ENCODE measurements at regions not wholly inside any gene's neighbourhood (a gene's known extent, or its start where the extent isn't known, plus 50 kb on each side); places are given as distances from the start of the nearest gene placed in this dataset.

DNA sequence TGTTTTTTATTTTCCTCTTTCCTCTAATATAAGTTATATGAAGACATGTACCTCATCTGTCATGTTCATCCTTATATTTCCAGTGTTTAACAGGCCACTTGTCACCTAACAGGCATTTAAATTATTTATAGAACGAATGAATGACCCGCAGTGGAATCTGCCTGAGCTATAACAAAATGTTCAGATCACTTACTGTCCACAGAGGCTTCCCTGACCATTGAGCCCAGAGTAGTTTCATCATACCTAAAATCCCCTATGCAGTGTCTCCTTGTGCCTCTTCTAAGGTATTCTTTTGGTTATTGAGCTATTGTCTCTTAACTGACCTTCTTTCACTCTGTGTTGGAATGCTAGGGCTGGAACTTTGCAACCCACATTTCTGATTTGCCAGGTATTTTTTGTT lies 748.5 kb downstream of the NTRK3 start:
- TF ChIP-seq, protein P1, sequence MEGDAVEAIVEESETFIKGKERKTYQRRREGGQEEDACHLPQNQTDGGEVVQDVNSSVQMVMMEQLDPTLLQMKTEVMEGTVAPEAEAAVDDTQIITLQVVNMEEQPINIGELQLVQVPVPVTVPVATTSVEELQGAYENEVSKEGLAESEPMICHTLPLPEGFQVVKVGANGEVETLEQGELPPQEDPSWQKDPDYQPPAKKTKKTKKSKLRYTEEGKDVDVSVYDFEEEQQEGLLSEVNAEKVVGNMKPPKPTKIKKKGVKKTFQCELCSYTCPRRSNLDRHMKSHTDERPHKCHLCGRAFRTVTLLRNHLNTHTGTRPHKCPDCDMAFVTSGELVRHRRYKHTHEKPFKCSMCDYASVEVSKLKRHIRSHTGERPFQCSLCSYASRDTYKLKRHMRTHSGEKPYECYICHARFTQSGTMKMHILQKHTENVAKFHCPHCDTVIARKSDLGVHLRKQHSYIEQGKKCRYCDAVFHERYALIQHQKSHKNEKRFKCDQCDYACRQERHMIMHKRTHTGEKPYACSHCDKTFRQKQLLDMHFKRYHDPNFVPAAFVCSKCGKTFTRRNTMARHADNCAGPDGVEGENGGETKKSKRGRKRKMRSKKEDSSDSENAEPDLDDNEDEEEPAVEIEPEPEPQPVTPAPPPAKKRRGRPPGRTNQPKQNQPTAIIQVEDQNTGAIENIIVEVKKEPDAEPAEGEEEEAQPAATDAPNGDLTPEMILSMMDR (IDR thresholded peaks at IDR 0.05; ENCODE audit: unreplicated experiment), result no peak
- CTCF ChIA-PET, result no interaction called here
- Mint-ChIP-seq H3K27ac (ENCODE audit: unreplicated experiment) (no peak overlapping the region), H3K36me3 (ENCODE audit: insufficient read depth, unreplicated experiment) (no peaks in the 10 kb centered on the region), H3K9me3 (ENCODE audit: low read depth, unreplicated experiment) (peaks cover 20% of the 10 kb centered on the region), H3K4me1 (ENCODE audit: low read depth, unreplicated experiment) (no peaks in the 10 kb centered on the region), H3K27me3 (ENCODE audit: unreplicated experiment) (no peaks in the 10 kb centered on the region), H3K4me3 (ENCODE audit: low read depth, unreplicated experiment) (no peak overlapping the region)
- intact Hi-C loops (cut with micrococcal nuclease; ENCODE audit: unreplicated experiment), result no loop called here
- DNase-seq, result no peak
- no TSS peak for BruUV-seq (replicated peaks)

DNA sequence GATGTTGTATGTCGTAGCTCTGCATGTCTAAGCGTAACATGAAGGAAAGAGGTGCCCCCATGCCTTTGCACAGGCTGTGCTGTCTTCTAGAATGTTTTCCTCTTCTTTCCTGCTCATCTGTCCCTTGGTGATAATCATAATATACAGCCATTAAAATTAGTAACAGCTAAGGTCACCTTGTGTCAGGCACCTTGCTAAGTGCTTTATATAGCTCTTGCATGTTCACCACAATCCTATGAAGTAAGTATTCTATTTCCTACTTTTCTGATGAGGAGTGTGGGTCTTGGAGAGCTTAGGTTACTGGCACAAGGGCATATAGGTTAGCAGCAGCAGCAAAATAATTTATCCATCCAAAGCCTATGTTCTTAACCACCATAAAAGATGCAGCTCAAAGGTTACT lies 754.4 kb downstream of the NTRK3 start:
- CTCF ChIA-PET, result interaction anchor here (0.6 kb wide), 1 partner anchor 22 kb away, joined by 4 read pairs; no protein-coding TSS in a partner anchor
- H3K9me3 Mint-ChIP-seq (ENCODE audit: low read depth, unreplicated experiment), result peaks cover 15% of the 10 kb centered on the region
- H3K4me1 Mint-ChIP-seq (ENCODE audit: low read depth, unreplicated experiment), result no peaks in the 10 kb centered on the region
- intact Hi-C loops (cut with micrococcal nuclease; ENCODE audit: unreplicated experiment), result no loop called here
- no peak overlapping the region for H3K4me3 Mint-ChIP-seq (ENCODE audit: low read depth, unreplicated experiment)
- no peak overlapping the region for H3K27ac Mint-ChIP-seq (ENCODE audit: unreplicated experiment)
- no TSS peak for BruUV-seq (replicated peaks)
- no peaks in the 10 kb centered on the region for H3K36me3 Mint-ChIP-seq (ENCODE audit: insufficient read depth, unreplicated experiment)
- H3K27me3 Mint-ChIP-seq (ENCODE audit: unreplicated experiment), result no peaks in the 10 kb centered on the region
- TF ChIP-seq, protein P1 (IDR thresholded peaks at IDR 0.05; ENCODE audit: unreplicated experiment), result no peak
- DNase-seq, result no peak

DNA sequence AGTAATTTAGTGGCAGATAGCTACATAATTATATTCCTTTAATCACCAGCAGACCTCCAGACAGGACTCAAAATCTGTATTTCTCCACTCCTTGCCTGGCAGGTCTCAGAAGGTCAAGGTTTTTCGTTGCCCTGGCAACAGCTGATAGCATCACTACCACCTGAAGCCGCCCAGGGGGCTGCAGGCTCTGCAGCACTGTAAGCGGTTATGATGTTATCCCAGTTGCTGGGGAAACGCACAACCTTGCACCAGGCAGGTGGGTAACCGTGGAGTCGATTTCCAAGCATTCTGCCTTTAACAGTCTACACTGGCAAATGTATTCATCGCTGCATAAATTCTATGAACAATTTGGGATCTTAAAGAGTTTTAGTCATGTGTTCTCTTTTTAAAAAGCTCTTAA lies 756.3 kb downstream of the NTRK3 start:
- CTCF ChIA-PET, result no interaction called here
- Mint-ChIP-seq H3K36me3 (ENCODE audit: insufficient read depth, unreplicated experiment) (no peaks in the 10 kb centered on the region), H3K27ac (ENCODE audit: unreplicated experiment) (no peak overlapping the region), H3K27me3 (ENCODE audit: unreplicated experiment) (no peaks in the 10 kb centered on the region), H3K9me3 (ENCODE audit: low read depth, unreplicated experiment) (peaks cover 22% of the 10 kb centered on the region), H3K4me1 (ENCODE audit: low read depth, unreplicated experiment) (no peaks in the 10 kb centered on the region), H3K4me3 (ENCODE audit: low read depth, unreplicated experiment) (no peak overlapping the region)
- no peak for DNase-seq
- BruUV-seq (replicated peaks), result no TSS peak
- TF ChIP-seq, protein P1 (IDR thresholded peaks at IDR 0.05; ENCODE audit: unreplicated experiment), result no peak
- intact Hi-C loops (cut with micrococcal nuclease; ENCODE audit: unreplicated experiment), result no loop called here

DNA sequence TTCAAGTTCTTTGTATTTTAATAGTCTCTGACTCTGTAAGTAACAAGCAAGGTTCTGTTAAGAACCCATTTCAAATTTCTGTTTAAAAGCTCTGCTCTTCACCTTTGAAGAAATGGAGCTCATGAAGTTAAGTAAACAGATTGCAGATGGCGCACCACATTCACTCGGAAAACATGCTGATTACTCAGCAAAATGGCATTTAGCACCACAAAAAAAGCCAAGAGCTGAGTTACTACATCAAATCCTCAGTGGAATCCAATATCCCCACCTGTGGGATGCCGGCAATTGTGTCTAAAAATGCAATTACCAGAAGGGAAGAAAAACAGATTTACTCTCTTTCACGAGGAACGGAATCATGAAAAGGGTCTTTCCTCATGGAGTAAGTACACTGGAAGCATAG lies 758.0 kb downstream of the NTRK3 start:
- no peaks in the 10 kb centered on the region for H3K4me1 Mint-ChIP-seq (ENCODE audit: low read depth, unreplicated experiment)
- BruUV-seq (replicated peaks), result no TSS peak
- H3K4me3 Mint-ChIP-seq (ENCODE audit: low read depth, unreplicated experiment), result no peak overlapping the region
- TF ChIP-seq, protein P1 (IDR thresholded peaks at IDR 0.05; ENCODE audit: unreplicated experiment), result no peak
- no peaks in the 10 kb centered on the region for H3K36me3 Mint-ChIP-seq (ENCODE audit: insufficient read depth, unreplicated experiment)
- CTCF ChIA-PET, result no interaction called here
- H3K9me3 Mint-ChIP-seq (ENCODE audit: low read depth, unreplicated experiment), result peaks cover 19% of the 10 kb centered on the region
- no peak for DNase-seq
- no peak overlapping the region for H3K27ac Mint-ChIP-seq (ENCODE audit: unreplicated experiment)
- intact Hi-C loops (cut with micrococcal nuclease; ENCODE audit: unreplicated experiment), result no loop called here
- H3K27me3 Mint-ChIP-seq (ENCODE audit: unreplicated experiment), result no peaks in the 10 kb centered on the region

DNA sequence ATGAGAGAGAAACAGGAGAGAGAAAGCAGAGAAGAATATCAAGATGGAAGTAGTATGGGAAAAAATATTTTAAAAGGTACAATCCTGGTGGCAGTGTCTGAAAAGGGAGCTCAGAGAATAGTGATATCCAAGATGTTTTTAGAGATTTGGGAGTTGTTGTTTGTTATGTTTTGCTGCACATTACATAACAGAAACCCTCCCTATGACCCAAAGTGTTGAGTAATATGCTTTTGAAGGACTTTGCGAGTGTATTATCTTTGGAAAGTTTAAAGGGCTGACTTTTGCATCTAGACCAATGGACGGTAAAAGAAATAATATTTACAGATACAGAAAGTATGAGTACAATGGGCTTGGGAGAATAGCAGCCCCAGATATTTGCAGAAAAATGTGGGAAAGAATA lies 759.7 kb downstream of the NTRK3 start:
- no peaks in the 10 kb centered on the region for H3K4me1 Mint-ChIP-seq (ENCODE audit: low read depth, unreplicated experiment)
- H3K27me3 Mint-ChIP-seq (ENCODE audit: unreplicated experiment), result no peaks in the 10 kb centered on the region
- DNase-seq, result no peak
- TF ChIP-seq, protein P1 (IDR thresholded peaks at IDR 0.05; ENCODE audit: unreplicated experiment), result no peak
- BruUV-seq (replicated peaks), result no TSS peak
- no peak overlapping the region for H3K4me3 Mint-ChIP-seq (ENCODE audit: low read depth, unreplicated experiment)
- H3K36me3 Mint-ChIP-seq (ENCODE audit: insufficient read depth, unreplicated experiment), result no peaks in the 10 kb centered on the region
- CTCF ChIA-PET, result no interaction called here
- no peak overlapping the region for H3K27ac Mint-ChIP-seq (ENCODE audit: unreplicated experiment)
- intact Hi-C loops (cut with micrococcal nuclease; ENCODE audit: unreplicated experiment), result no loop called here
- H3K9me3 Mint-ChIP-seq (ENCODE audit: low read depth, unreplicated experiment), result peaks cover 19% of the 10 kb centered on the region
